Liver (tissue), 8 donors: ENCODE measurements at regions not wholly inside any gene's neighbourhood (a gene's known extent, or its start where the extent isn't known, plus 50 kb on each side); places are given as distances from the start of the nearest gene placed in this dataset.

Source experiments
- DNase-seq: peaks from one replicate; pipeline ENCODE4 v3.0.0-alpha.2; 2017; ENCODE audit warnings: low spot score
- H3K27ac ChIP-seq, 2 donors: one replicate each; pipeline ENCODE4 v1.7.0; 2013; ENCODE audit warnings: inconsistent platforms in 2 of 2, low read length in 2 of 2, control low read depth in 1 of 2, low read depth in 1 of 2, mild to moderate bottlenecking in 1 of 2
- H3K27me3 ChIP-seq, 4 donors: one replicate each; pipeline versions ENCODE4 v1.6.1 to v1.7.0; 2013; ENCODE audit warnings: low read length in 3 of 4, inconsistent platforms in 1 of 4, mild to moderate bottlenecking in 1 of 4, moderate library complexity in 1 of 4; ENCODE audit not compliant: control insufficient read depth in 4 of 4, insufficient read depth in 4 of 4
- H3K36me3 ChIP-seq, 4 donors: one replicate each; pipeline versions ENCODE4 v1.6.1 to v1.7.0; 2013; ENCODE audit warnings: low read length in 3 of 4, mild to moderate bottlenecking in 3 of 4, low read depth in 1 of 4, moderate library complexity in 1 of 4; ENCODE audit not compliant: control insufficient read depth in 4 of 4, insufficient read depth in 3 of 4
- H3K4me1 ChIP-seq, 4 donors: one replicate each; pipeline versions ENCODE4 v1.6.1 to v1.7.0; 2013; ENCODE audit warnings: low read length in 3 of 4, mild to moderate bottlenecking in 3 of 4, moderate library complexity in 1 of 4; ENCODE audit not compliant: control insufficient read depth in 4 of 4, insufficient read depth in 4 of 4
- H3K4me3 ChIP-seq, 3 donors: one replicate each; pipeline versions ENCODE4 v1.6.1 to v1.7.0; 2013; ENCODE audit warnings: low read length in 3 of 3, control low read depth in 1 of 3, low read depth in 1 of 3, mild to moderate bottlenecking in 1 of 3
- H3K9ac ChIP-seq, 2 donors: one replicate each; pipeline ENCODE4 v1.7.0; 2013; ENCODE audit warnings: low read length in 2 of 2, mild to moderate bottlenecking in 2 of 2, moderate library complexity in 2 of 2, control low read depth in 1 of 2, low read depth in 1 of 2
- H3K9me3 ChIP-seq, 4 donors: one replicate each; pipeline versions ENCODE4 v1.6.1 to v1.7.0; 2013; ENCODE audit warnings: low read length in 3 of 4; ENCODE audit not compliant: control insufficient read depth in 4 of 4
- ATF3 ChIP-seq: IDR thresholded peaks from 2 replicates; pipeline ENCODE4 v1.6.1; 2016; ENCODE audit warnings: antibody characterized with exemption
- CTCF ChIP-seq: fragments of 150-350 bp; IDR thresholded peaks from 2 replicates; pipeline ENCODE4 v1.5.1; 2017; ENCODE audit warnings: improper control_type of control experiment, low read depth, low read length; ENCODE audit not compliant: missing input control
- EGR1 ChIP-seq, 2 donors: IDR thresholded peaks; 2 replicates each; pipeline ENCODE4 v1.6.1; 2016 to 2018; ENCODE audit warnings: antibody characterized with exemption in 2 of 2, low read depth in 2 of 2
- FOXA1 ChIP-seq: IDR thresholded peaks from 2 replicates; pipeline ENCODE4 v1.6.1; 2016; ENCODE audit warnings: antibody characterized with exemption
- FOXA2 ChIP-seq: IDR thresholded peaks from 2 replicates; pipeline ENCODE4 v1.6.1; 2016; ENCODE audit warnings: antibody characterized with exemption
- GABPA ChIP-seq, 2 donors: IDR thresholded peaks in 1 of 2; conservative IDR thresholded peaks in 1 of 2; 2 replicates each; pipeline ENCODE4 v1.6.1; 2016; ENCODE audit warnings: antibody characterized with exemption in 2 of 2, mild to moderate bottlenecking in 1 of 2, moderate library complexity in 1 of 2
- HNF4A ChIP-seq, 2 donors: conservative IDR thresholded peaks; 2 replicates each; pipeline ENCODE4 v1.6.1; 2016; ENCODE audit warnings: antibody characterized with exemption in 2 of 2, mild to moderate bottlenecking in 2 of 2
- HNF4G ChIP-seq: IDR thresholded peaks from 2 replicates; pipeline ENCODE4 v1.6.1; 2016; ENCODE audit warnings: antibody characterized with exemption
- JUND ChIP-seq, 2 donors: IDR thresholded peaks; 2 replicates each; pipeline ENCODE4 v1.6.1; 2016; ENCODE audit warnings: antibody characterized with exemption in 2 of 2
- MAX ChIP-seq: IDR thresholded peaks from 2 replicates; pipeline ENCODE4 v1.6.1; 2016; ENCODE audit warnings: antibody characterized with exemption
- NR2F2 ChIP-seq: IDR thresholded peaks from 2 replicates; pipeline ENCODE4 v1.6.1; 2016; ENCODE audit warnings: antibody characterized with exemption
- RAD21 ChIP-seq, 2 donors: IDR thresholded peaks; 2 replicates each; pipeline ENCODE4 v1.6.1; 2016; ENCODE audit warnings: antibody characterized with exemption in 2 of 2, mild to moderate bottlenecking in 2 of 2
- REST ChIP-seq: IDR thresholded peaks from 2 replicates; pipeline ENCODE4 v1.6.1; 2016; ENCODE audit warnings: antibody characterized with exemption, mild to moderate bottlenecking
- RXRA ChIP-seq, 2 donors: IDR thresholded peaks; 2 replicates each; pipeline ENCODE4 v1.6.1; 2017 to 2018; ENCODE audit warnings: antibody characterized with exemption in 2 of 2, mild to moderate bottlenecking in 1 of 2
- SP1 ChIP-seq: IDR thresholded peaks from 2 replicates; pipeline ENCODE4 v1.6.1; 2018; ENCODE audit warnings: antibody characterized with exemption, mild to moderate bottlenecking
- TAF1 ChIP-seq: conservative IDR thresholded peaks from 2 replicates; pipeline ENCODE4 v1.6.1; 2016; ENCODE audit warnings: antibody characterized with exemption, mild to moderate bottlenecking
- YY1 ChIP-seq: IDR thresholded peaks from 2 replicates; pipeline ENCODE4 v1.6.1; 2016; ENCODE audit warnings: antibody characterized with exemption, mild to moderate bottlenecking
- whole genome bisulfite sequencing: extraction: QIAGEN DNeasy Blood & Tissue Kit; methylation state at CpG from one replicate; pipeline ENCODE4 v1.1.7; 2013; 5-methylcytosine and 5-hydroxymethylcytosine counted together
- donor health status: healthy.
- donor health status: healthy.
- donor health status: healthy.
- donor health status: healthy.
- donor health status: healthy.

GRCh38 chr4:170491981-170492380, 402.2 kb upstream of the AADAT start:
- Histone ChIP-seq H3K27me3 (no peaks in the 10 kb centered on the region), H3K9me3 (no peaks in the 10 kb centered on the region), H3K36me3 (no peaks in the 10 kb centered on the region), H3K4me3 (no peak overlapping the region), H3K4me1 (no peaks in the 10 kb centered on the region), H3K9ac (no peak overlapping the region), H3K27ac (no peak overlapping the region)
- no peak for DNase-seq
- TF ChIP-seq FOXA1 = no peak
- no peak for TF ChIP-seq SP1
- TF ChIP-seq CTCF = no peak
- TF ChIP-seq ATF3 = no peak
- TF ChIP-seq HNF4A (conservative IDR thresholded peaks at IDR 0.05) = no peak
- TF ChIP-seq GABPA (IDR thresholded peaks at IDR 0.05 in 1 of 2, conservative IDR thresholded peaks at IDR 0.05 in 1 of 2) = no peak
- no peak for TF ChIP-seq RXRA (IDR thresholded peaks at IDR 0.05)
- TF ChIP-seq JUND (IDR thresholded peaks at IDR 0.05) = no peak
- no peak for TF ChIP-seq EGR1 (IDR thresholded peaks at IDR 0.05; ENCODE audit: low read depth in 2 of 2)
- no peak for TF ChIP-seq FOXA2
- no peak for TF ChIP-seq REST
- no peak for TF ChIP-seq HNF4G
- no peak for TF ChIP-seq RAD21 (IDR thresholded peaks at IDR 0.05)
- WGBS = 70% methylated on average over 2 of the region's 2 CpGs

GRCh38 chr4:170476351-170476750, 386.6 kb upstream of the AADAT start:
- no peaks in the 10 kb centered on the region for H3K4me1 ChIP-seq
- DNase-seq = no peak
- H3K27ac ChIP-seq = no peak overlapping the region
- H3K36me3 ChIP-seq = no peaks in the 10 kb centered on the region
- H3K4me3 ChIP-seq = no peak overlapping the region
- no peaks in the 10 kb centered on the region for H3K9me3 ChIP-seq
- H3K27me3 ChIP-seq = no peaks in the 10 kb centered on the region
- WGBS = 63% methylated on average over 2 of the region's 2 CpGs
- no peak overlapping the region for H3K9ac ChIP-seq
- TF ChIP-seq FOXA2 (no peak), EGR1 (IDR thresholded peaks at IDR 0.05; ENCODE audit: low read depth in 2 of 2) (no peak), ATF3 (no peak), MAX (no peak), RAD21 (IDR thresholded peaks at IDR 0.05) (no peak), REST (no peak), FOXA1 (no peak), TAF1 (no peak), RXRA (IDR thresholded peaks at IDR 0.05) (no peak), CTCF (no peak), GABPA (IDR thresholded peaks at IDR 0.05 in 1 of 2, conservative IDR thresholded peaks at IDR 0.05 in 1 of 2) (no peak), HNF4A (conservative IDR thresholded peaks at IDR 0.05) (no peak), YY1 (no peak), JUND (IDR thresholded peaks at IDR 0.05) (no peak), NR2F2 (no peak), HNF4G (no peak), SP1 (no peak)
